NOMO-1 treated with DMSO at 0.1 percent for 48 hours (cell line): ENCODE measurements at regions not wholly inside any gene's neighbourhood (a gene's known extent, or its start where the extent isn't known, plus 50 kb on each side); places are given as distances from the start of the nearest gene placed in this dataset.

Source experiments
- DNase-seq: peaks from one replicate; lab custom pipeline; 2025; ENCODE audit not compliant: unreplicated experiment; lab: John Stamatoyannopoulos, UW

DNA sequence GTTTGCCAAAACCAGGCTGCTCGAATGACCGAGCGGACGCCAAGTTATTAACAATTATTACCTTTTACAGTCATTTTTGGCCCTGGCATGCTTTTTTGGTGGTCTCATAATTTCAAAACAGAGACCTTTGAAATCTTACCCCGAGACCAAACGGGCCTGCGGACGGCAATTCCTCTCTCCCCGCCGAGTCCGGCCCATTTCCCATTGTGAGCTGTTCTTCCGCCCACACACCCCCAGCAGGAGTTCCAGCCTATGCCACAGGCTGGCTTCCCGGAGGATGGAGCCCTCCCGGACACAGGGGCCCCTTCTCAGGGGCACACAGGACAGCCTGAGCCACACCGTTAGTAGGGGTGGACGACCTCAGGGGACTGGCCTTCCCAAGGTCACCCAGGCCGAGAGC lies 130.7 kb downstream of the C16orf95 start:
- no peak for DNase-seq

DNA sequence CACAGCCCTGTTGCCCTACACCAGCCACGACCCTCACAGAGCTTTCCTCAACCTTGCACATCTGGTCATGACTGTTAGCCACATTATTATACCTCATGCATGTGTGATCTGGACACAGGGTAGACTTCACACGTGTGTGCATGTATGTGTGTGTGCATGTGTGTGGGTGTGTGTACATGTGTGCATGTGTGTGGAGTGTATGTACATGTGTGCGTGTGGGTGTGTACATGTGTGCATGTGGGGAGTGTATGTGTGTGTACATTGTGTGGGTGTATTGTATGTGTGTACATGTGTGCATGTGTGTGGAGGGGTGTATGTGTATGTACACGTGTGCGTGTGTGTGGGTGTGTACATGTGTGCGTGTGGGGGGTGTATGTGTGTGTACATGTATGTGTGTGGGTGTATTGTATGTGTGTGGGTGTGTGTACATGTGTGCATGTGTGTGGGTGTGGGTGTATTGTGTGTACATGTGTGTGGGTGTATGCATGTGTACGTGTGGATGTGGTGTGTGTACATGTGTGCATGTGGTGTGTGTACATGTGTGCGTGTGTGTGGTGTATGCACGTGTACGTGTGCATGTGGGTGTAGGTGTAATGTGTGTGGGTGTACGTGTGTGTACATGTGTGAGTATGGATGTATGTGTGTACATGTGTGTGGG lies 130.2 kb downstream of the C16orf95 start:
- no peak for DNase-seq

DNA sequence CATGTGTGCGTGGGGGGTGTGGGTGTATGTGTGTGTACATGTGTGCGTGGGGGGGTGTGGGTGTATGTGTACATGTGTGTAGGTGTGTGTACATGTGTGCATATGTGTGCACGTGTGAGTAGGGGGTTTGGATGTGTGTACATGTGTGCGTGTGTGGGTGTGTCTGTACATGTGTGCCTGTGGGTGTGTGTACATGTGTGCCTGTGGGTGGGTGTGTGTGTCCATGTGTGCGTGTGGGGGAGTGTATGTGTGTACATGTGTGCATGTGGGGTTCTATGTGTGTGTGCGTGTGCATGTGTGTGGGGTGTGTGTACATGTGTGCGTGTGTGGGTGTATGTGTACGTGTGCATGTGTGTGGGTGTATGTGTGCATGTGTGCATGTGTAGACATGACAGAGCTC lies 129.1 kb downstream of the C16orf95 start:
- no peak for DNase-seq

DNA sequence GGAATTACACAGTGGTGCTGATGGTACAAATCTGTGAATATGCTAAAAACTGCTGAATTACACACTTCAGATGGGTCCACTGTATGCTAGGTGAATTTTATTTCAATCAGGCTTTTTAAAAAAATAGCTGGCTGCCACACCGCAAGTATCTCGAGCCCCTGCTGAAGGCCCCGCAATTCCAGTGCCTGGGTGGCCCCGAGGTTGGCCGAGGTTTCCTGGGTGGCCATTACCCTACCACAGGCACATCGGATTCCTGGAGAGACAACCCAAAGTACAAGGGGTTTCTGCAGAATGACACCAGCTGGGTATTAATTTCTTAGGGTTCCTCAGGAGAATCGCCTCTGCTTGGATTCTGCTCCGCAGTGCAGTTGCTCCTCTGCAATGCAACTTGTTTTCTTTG lies 127.8 kb downstream of the C16orf95 start:
- DNase-seq = no peak

DNA sequence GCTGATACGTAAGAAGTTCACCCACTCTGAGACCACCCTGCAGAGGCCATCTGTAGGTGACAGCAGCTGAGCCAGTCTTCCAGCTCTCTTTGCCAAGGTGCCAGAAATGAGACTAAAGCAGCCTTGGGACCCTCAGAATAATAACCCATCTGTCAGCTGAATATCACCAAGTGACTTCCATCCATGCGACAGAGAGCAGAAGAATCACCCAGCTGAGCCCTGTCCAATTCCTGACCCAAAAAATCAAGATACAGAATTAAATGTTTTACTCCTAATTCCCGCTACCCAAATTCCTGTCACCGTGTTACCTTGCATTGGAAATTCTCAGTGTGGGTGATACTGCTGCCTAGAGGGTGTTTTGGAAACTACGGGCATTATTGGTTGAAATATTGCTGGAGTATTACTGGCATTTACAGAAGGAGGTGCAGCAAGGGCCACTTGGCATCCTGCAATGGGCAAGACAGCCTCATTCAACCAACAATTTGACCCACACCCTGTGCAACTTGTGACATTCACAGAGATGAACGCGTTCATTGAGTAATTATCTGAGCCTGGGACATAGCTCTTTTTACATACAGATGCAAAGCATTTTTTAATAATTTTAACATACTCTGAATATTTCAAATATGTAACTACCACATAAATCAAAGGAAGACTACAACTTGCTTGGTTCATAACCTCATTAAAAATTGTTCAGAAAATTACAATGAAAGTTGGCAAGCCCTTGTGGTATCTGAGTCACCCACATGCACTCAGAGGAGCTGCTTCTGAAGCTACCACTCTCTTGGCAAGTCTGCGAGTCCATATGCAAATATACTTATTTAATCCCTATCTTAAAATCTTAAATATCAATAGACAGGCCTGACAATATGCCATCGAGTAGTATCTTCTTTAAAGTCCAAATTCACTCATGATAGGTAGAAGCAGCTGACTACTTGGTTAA lies 126.6 kb downstream of the C16orf95 start:
- DNase-seq = no peak

DNA sequence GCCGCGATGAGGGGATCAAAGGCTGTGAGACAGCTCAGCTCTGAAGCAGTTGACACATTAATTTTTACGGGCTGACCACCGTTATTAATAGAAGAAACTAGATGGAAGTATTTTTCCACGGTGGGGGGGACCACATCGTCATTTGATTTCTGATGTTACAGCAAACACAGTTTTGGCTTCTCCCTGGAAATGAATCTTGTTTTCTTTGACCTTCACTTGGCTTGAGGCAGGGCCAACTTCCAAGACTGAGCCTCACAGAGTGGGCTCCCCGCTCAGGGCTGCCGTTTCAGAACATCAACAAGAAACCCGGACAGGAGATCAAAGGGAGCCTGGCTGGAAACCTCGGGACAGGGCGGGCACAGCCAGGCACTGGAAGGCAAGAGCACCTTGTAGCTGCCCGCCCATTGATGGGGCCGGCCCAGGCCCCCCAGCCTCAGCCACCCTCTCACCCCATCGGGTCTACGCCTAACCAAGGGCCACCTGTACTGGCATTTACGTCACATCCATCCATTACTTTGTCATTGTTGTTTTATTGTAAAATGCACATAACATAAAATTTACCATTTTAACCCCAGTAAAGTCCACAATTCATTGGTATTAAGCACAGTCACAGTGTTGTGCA lies 124.6 kb downstream of the C16orf95 start:
- DNase-seq = no peak

DNA sequence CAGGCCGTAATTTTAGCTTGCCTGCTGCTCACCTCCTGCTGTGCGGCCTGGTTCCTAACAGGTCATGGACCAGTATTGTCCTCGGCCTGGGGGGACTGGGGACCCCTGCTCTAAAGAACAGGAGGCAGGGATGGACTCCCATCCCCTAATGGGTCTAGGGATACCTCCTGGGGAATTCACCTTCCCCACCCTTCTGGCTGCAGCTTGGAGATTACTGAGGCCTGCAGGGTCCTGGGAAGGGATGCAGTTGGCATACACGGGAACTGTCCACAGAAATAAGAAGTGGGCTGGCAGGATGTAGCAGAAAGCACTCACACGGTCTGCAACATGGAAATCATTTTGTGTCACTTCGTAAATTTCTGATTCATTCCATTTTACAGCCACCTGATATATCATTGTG lies 123.0 kb downstream of the C16orf95 start:
- no peak for DNase-seq

DNA sequence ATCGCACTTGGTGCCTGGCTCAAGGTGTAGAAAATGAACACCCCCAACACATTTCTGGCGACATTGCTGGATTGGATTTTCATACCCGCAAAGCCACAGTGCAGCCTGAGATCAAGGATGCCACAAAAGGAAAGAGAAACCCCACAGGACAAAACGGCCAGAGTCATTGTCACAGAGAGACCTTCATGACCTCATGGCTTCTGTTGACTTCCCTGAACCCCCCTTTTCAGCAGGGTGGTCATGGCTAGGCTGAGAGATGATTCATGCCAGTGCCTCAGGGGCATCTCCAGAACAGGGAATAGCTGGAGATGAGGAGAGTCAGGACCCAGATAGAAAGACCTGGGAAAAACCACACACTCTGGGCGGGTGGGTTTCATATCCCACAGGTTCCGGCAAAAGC lies 122.0 kb downstream of the C16orf95 start:
- no peak for DNase-seq

DNA sequence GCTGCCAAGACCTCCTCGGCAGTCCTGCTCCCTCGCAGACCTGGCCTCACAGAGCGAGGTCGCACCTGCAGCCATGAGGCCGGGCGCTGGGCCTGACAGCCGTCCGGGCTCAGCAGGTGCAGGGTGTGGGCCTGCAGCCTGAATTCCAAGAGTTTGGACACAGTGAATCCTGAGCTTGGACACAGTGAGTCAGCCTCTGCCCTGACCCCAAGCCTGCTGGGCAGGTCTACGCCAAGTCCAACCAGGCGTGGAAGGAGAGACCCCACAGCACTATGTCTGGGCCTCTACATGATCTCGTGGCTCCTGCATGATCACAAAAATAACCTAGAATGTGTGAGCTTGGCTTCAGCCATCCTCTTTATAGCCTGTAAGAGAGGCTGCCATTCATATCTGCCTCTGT lies 121.0 kb downstream of the C16orf95 start:
- DNase-seq = no peak

DNA sequence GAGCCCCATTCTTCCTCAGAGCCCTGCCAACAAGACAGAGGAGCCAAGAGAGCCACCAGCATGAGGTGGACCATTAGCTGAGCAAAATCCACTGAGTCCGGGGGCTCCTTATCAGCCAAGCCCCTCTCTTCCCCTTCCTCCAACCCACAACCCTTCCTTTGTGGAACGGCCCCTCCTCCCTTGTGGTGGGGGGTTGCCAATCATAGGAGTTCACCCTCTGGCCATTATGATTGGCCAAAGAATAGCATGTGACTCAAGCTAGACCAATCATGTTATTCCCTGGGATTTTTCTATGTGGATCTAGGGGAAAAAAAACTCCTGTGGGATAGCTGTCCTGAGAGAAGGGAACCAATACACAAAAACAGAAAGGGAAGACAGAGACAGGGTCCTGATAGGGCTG lies 120.5 kb downstream of the C16orf95 start:
- no peak for DNase-seq

DNA sequence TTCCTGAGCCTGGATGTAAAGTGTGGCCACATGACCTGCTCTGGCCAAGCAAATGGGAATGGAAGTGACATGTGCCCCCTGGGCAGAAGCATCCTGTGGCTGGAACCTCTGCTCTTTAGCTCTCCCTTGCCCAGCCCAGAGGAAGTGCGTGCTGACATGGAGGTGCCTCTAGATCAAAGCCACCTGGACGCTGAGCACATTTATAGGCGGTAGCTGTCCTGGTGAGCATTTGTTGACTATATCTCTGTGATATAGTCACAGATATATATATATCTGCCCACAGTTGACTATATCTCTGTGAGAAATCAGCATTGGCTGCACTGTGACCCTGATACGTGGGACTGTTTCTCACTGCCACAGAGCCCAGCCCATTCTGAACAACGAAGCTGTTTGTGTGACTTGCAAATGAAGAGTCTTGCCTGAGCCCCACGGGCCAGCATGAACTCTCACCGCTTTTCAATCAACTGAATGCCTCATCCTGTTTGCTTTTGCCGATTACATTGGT lies 118.8 kb downstream of the C16orf95 start:
- no peak for DNase-seq

DNA sequence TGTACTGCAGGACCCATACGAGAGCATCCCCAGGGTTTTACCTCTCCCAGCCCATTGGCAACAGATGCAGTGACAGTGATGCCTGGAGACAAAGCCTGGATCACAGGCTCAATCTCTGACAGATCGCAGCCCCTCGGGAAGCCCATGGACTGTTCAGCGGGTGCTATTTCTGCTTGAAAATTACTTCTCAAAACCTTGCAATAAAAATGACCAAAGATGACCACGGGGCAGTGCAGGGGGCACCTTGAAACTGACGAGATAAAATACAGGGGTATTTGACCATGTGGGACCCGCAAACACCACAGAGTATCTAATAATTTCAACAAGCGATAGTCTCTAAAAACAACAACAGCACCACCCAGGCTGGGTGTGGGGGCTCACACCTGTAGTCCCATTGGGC lies 118.3 kb downstream of the C16orf95 start:
- DNase-seq = no peak

DNA sequence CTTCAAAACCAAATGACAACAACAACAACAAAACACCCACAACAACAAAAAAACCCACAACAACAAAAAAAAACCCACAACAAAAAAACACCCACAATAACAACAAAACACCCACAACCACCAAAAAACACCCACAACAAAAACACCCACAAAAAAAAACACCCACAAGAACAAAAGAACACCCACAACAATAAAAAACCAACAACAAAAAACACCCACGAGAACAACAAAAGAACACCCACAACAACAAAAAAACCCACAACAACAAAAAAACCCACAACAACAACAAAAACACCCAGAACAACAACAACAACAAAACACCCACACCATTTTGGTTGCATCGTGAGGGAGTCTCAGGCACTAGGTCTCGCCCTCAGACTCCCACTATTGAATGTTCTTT lies 117.8 kb downstream of the C16orf95 start:
- no peak for DNase-seq

DNA sequence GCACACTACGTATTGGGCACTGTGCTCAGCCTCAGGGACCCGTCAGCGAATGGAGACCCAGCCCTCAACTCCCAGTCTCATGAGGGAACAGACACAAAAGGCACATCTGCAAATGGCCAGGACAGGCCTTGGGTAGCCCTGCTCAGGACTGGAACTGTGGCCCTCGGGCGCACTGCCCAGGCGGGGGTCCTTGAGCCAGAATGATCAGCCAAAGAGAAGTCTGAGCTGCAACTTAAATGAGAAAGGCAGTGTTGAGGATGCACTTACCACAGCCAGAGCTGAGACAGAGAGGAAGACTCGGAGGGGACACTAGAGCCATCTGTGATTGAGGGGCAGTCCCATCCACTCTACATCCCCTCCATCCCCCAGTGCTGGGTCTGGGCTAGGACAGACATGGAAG lies 117.3 kb downstream of the C16orf95 start:
- no peak for DNase-seq

DNA sequence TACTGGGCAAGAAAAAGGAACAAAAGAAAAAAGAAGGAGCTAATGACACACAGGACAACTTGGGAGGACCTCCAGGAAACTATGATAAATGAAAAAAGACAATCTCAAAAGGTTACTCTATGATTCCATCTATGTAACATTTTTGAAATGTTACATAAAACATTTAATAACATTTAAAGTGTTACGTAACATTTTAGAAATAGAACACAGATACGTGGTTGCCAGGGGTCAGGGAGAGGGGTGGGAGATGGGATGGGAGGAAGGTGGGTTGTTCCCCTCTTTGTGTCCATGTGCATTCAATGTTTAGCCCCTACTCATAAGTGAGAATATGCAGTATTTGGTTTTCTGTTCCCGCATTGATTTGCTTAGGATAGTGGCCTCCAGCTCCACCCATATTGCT lies 116.6 kb downstream of the C16orf95 start:
- DNase-seq = no peak

DNA sequence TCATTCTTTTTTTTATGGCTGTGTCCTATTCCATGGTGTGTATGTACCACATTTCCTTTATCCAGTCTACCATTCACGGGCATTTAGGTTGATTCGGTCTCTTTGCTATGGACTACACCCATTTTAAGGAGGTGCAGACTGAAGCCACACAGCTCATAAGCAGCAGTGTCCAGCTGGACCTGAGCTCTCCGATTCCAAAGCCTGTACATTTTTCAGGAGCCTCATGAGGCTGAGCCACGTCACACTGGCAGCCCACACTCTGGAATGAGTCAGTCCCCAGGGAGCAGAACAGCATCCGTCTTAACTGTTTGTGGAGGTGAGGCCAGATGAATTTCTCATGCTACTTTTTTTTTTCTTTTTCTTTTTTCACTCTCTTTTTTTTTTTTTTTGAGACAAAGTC lies 116.1 kb downstream of the C16orf95 start:
- no peak for DNase-seq

DNA sequence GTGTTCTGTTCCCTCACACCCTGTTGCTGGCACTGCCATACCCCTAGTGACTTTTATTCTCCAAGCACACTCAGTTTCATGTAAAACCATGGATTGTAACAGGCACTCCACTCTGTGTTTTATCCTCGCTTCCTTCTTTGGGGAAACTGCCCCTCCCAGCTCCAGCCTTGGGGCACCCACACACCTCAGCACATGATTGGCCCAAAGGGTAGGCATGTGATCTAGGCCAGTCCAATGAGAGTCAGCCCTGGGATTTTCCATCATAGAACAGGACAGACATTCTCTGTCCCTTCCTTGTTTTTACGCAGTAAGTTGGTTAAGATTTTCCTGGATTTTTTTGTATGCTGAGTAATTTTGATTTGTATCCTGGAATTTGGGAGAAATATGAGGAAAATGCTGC lies 115.4 kb downstream of the C16orf95 start:
- no peak for DNase-seq

DNA sequence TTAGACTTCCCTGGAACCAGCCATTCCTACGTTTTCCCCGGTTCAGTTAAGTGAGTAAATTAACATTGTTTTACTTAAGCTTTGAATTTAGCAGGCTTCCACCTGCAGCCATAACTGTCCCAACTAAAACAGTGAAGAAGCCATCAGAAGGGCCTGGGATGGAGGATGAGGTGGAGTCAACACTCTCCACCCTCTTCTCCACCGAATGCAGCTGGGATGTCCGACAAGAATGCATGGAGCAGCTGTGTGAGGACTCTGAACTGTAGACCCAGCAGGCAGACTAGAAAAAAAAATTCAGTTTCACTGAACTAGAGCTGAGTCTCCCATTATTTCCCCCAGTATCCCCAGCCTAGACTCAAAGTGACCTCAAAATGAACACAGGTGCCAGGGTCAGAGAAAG lies 114.8 kb downstream of the C16orf95 start:
- no peak for DNase-seq

DNA sequence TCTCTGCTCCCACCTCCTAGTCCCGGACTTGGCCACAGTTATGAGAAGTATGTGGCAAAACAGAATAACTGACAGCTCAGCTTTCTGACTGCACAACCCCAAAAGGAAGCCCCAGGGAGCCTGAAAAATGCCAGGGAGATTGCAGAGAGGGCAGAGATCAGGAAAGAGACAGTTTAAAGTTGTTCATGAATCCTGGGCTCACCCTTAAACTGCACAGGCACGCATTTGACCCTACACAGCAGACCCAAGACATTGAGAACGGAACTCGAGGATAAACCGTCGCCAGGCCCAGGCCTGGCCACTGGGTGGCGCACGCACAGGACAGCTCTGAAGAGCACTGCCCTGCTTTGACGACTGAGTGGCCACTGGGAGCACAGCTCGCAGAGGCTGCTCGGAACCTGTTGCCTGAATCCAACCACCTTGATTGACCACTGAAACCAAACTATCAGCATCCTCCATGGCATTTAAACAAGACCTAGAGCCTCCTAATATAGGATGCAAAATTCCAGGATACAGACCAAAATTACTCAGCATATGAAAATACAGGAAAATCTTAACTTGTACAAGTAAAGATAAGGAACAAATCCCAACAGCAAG lies 114.0 kb downstream of the C16orf95 start:
- peak; percentile 52 for DNase-seq

DNA sequence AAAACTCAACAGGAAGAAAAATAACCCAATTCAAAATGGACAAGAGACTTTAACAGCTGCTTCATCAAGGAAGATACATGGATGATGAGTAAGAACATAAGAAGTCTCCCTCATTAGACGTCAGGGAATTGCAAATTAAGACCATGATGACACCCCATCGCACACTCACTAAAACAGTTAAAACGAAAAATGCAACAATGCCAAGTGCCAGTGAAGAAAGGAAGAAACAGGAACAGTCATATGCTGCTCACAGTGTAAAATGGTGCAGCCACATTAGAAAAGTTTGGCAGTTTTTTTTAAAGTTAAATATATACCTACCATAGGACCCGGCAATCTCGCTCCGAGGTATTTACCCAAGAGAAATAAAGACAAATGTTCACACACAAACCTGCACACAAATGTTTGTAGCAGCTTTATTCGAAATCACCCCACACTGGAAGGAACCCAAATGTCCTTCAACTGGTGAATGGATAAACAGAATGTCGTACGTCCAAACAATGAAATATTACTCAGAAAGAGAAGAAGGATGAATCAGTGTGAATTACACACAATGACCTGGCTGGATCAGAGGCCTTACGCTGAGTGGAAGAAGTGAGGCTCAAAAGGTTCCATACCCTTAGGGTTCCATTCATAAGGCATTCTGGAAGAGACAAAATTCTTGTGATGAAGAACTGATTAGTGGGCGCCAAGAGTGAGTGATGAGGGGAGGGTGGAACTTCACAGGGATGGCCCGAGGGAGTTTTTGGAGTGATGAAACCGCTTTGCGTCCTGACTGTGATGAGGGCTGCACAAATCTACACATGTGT lies 110.3 kb downstream of the C16orf95 start:
- no peak for DNase-seq

DNA sequence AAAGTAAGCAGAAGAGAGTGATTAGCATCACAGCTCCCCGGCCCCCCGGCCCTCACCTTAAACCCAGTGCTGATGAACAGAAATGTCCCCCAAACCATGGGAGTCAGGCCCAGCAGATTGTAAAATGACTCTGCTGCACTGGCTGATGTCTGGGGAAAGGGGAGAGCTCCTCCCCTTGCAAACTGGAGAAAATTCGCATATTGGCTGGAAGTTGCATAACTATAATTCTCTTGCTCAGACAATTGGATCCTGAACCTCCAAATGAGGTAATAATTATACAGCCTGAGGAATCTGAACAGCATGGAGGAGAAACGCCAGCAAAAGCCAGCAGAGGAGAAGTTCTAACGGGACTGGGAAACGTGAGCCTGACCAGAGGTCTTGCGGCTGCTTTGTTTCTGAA lies 109.7 kb downstream of the C16orf95 start:
- DNase-seq = no peak
